ENCODE measurements at regions not wholly inside any gene's neighbourhood (a gene's known extent, or its start where the extent isn't known, plus 50 kb on each side); places are given as distances from the start of the nearest gene placed in this dataset.

- no peaks in the 10 kb centered on the region for H3K27me3 ChIP-seq (replicated peaks; ENCODE audit: insufficient read depth, low read length)
- H3K9ac ChIP-seq (ENCODE audit: low read length) = no peak overlapping the region
- no peak overlapping the region for H2AFZ ChIP-seq (ENCODE audit: low read length)
- H3K9me3 ChIP-seq (replicated peaks; ENCODE audit: insufficient read depth, low read length) = no peaks in the 10 kb centered on the region
- no peaks in the 10 kb centered on the region for H3K4me1 ChIP-seq (ENCODE audit: low read length)
- no peaks in the 10 kb centered on the region for H4K20me1 ChIP-seq (ENCODE audit: insufficient read depth, low read length)
- no peak overlapping the region for H3K4me2 ChIP-seq (ENCODE audit: low read depth, low read length)
- DNase-seq = no peak
- no peaks in the 10 kb centered on the region for H3K79me2 ChIP-seq (ENCODE audit: low read length)
- no peaks in the 10 kb centered on the region for H3K9me2 ChIP-seq (replicated peaks; ENCODE audit: insufficient read depth, low read length)
- H3K4me3 ChIP-seq (ENCODE audit: low read length) = no peak overlapping the region
- H3K36me3 ChIP-seq (replicated peaks; ENCODE audit: insufficient read depth, low read length) = no peaks in the 10 kb centered on the region
- no peak for TF ChIP-seq EZH2 (optimal IDR thresholded peaks at IDR 0.05; ENCODE audit: low read depth, low read length)
- TF ChIP-seq CTCF (IDR thresholded peaks at IDR 0.05; ENCODE audit: low read length) = no peak
- TF ChIP-seq EZH2phosphoT487 (IDR thresholded peaks at IDR 0.05; ENCODE audit: low read length) = no peak
- H3K27ac ChIP-seq (ENCODE audit: low read length) = no peak overlapping the region
- no peaks in the 10 kb centered on the region for H3F3A ChIP-seq (ENCODE audit: insufficient read depth, low read length)
These were observed 198.6 kb downstream of the SIPA1L2 start for GRCh38 chr1:232431326-232431725.

- Histone ChIP-seq H2AFZ (ENCODE audit: low read length) (no peak overlapping the region), H3K79me2 (ENCODE audit: low read length) (no peaks in the 10 kb centered on the region), H4K20me1 (ENCODE audit: insufficient read depth, low read length) (no peaks in the 10 kb centered on the region), H3K36me3 (replicated peaks; ENCODE audit: insufficient read depth, low read length) (no peaks in the 10 kb centered on the region), H3F3A (ENCODE audit: insufficient read depth, low read length) (no peaks in the 10 kb centered on the region), H3K4me2 (ENCODE audit: low read depth, low read length) (no peak overlapping the region), H3K27ac (ENCODE audit: low read length) (no peak overlapping the region), H3K4me1 (ENCODE audit: low read length) (no peaks in the 10 kb centered on the region), H3K9me2 (replicated peaks; ENCODE audit: insufficient read depth, low read length) (no peaks in the 10 kb centered on the region), H3K27me3 (replicated peaks; ENCODE audit: insufficient read depth, low read length) (no peaks in the 10 kb centered on the region), H3K4me3 (ENCODE audit: low read length) (no peak overlapping the region), H3K9ac (ENCODE audit: low read length) (no peak overlapping the region), H3K9me3 (replicated peaks; ENCODE audit: insufficient read depth, low read length) (no peaks in the 10 kb centered on the region)
- TF ChIP-seq EZH2phosphoT487 (IDR thresholded peaks at IDR 0.05; ENCODE audit: low read length) = no peak
- no peak for TF ChIP-seq CTCF (IDR thresholded peaks at IDR 0.05; ENCODE audit: low read length)
- TF ChIP-seq EZH2 (optimal IDR thresholded peaks at IDR 0.05; ENCODE audit: low read depth, low read length) = no peak
- no peak for DNase-seq
These were observed 199.5 kb downstream of the SIPA1L2 start for GRCh38 chr1:232430467-232430866.

- TF ChIP-seq EZH2phosphoT487 (IDR thresholded peaks at IDR 0.05; ENCODE audit: low read length) (no peak), CTCF (IDR thresholded peaks at IDR 0.05; ENCODE audit: low read length) (no peak)
- H3K27ac ChIP-seq (ENCODE audit: low read length) = no peak overlapping the region
- H3K9me2 ChIP-seq (replicated peaks; ENCODE audit: insufficient read depth, low read length) = no peaks in the 10 kb centered on the region
- H2AFZ ChIP-seq (ENCODE audit: low read length) = no peak overlapping the region
- no peaks in the 10 kb centered on the region for H3K9me3 ChIP-seq (replicated peaks; ENCODE audit: insufficient read depth, low read length)
- no peak for DNase-seq
- no peaks in the 10 kb centered on the region for H3K79me2 ChIP-seq (ENCODE audit: low read length)
- H3K9ac ChIP-seq (ENCODE audit: low read length) = no peak overlapping the region
- H3K36me3 ChIP-seq (replicated peaks; ENCODE audit: insufficient read depth, low read length) = no peaks in the 10 kb centered on the region
- no peak overlapping the region for H3K4me3 ChIP-seq (ENCODE audit: low read length)
- no peaks in the 10 kb centered on the region for H4K20me1 ChIP-seq (ENCODE audit: insufficient read depth, low read length)
- no peaks in the 10 kb centered on the region for H3K4me1 ChIP-seq (ENCODE audit: low read length)
- no peak overlapping the region for H3K4me2 ChIP-seq (ENCODE audit: low read depth, low read length)
- no peaks in the 10 kb centered on the region for H3K27me3 ChIP-seq (replicated peaks; ENCODE audit: insufficient read depth, low read length)
- no peaks in the 10 kb centered on the region for H3F3A ChIP-seq (ENCODE audit: insufficient read depth, low read length)
These were observed 201.0 kb downstream of the SIPA1L2 start for GRCh38 chr1:232428786-232429530.
